GM23248 (cell line): ENCODE measurements at regions not wholly inside any gene's neighbourhood (a gene's known extent, or its start where the extent isn't known, plus 50 kb on each side); places are given as distances from the start of the nearest gene placed in this dataset.

Source experiments
- EZH2 ChIP-seq: fragments of 200-600 bp; sonication (generic); IDR thresholded peaks from 2 replicates; pipeline ENCODE4 v1.6.1; 2018; ENCODE audit warnings: antibody characterized with exemption, mild to moderate bottlenecking; ENCODE audit not compliant: insufficient read depth, poor library complexity, severe bottlenecking
- EZH2phosphoT487 ChIP-seq: fragments of 200-600 bp; sonication (generic); IDR thresholded peaks from 2 replicates; pipeline ENCODE4 v1.6.1; 2018; ENCODE audit warnings: antibody characterized with exemption, moderate library complexity, mild to moderate bottlenecking, low read depth; ENCODE audit not compliant: insufficient read depth

DNA sequence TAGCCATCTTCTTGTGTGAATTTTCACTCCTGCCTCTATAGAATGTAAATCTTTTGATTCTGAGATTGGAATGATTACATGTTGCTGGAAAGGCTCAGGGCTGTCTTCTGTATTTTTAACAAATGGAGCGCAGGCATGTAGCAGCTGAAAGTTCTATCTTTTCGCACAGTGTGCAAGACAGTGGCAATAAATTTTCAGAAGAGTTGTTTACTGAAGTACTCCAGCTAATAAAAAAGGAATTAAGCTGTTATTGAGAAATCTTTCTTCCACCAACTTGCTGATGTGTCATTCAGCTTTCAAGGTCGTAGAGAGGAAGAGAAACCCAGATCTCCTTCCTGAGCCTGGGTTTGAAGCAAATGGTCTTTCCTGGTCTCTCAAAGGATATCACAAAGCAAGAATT lies 122.0 kb upstream of the PUDP start:
- TF ChIP-seq EZH2: no peak
- no peak for TF ChIP-seq EZH2phosphoT487
